Stimulated activated effector memory CD8-positive, alpha-beta T cell treated with anti-CD3 and anti-CD28 coated beads, Interleukin-12 subunit alpha, Interleukin-12 subunit beta, amount 100 ng/mL, for 72 hours (primary cell): ENCODE measurements at regions not wholly inside any gene's neighbourhood (a gene's known extent, or its start where the extent isn't known, plus 50 kb on each side); places are given as distances from the start of the nearest gene placed in this dataset.
A peak's percentile ranks its signal among the peaks of the same experiment; 100 is the strongest.

Experiments used
- ATAC-seq: fragments of 150-1000 bp; cut with Tn5 transposase; 2 replicates; pipeline ENCODE4 v1.10.0; 2021
- DNase-seq, 2 donors: peaks; one replicate each; pipeline ENCODE4 v3.0.0; 2021 to 2022; ENCODE audit warnings: low spot score in 2 of 2
- H3K27ac Mint-ChIP-seq: one replicate; pipeline ENCODE4 v1.8.0; 2022; ENCODE audit warnings: mild to moderate bottlenecking, mixed read lengths
- H3K36me3 Mint-ChIP-seq: one replicate; pipeline ENCODE4 v1.8.0; 2022; ENCODE audit warnings: mild to moderate bottlenecking, mixed read lengths
- H3K4me1 Mint-ChIP-seq: one replicate; pipeline ENCODE4 v1.8.0; 2022; ENCODE audit warnings: mixed read lengths
- H3K4me3 Mint-ChIP-seq: one replicate; pipeline ENCODE4 v1.8.0; 2022; ENCODE audit warnings: mild to moderate bottlenecking, mixed read lengths
- H3K9me3 Mint-ChIP-seq: one replicate; pipeline ENCODE4 v1.8.0; 2022; ENCODE audit warnings: mixed read lengths

- no peak for ATAC-seq
- DNase-seq = no peak
- H3K4me1 Mint-ChIP-seq = no peaks in the 10 kb centered on the region
- no peaks in the 10 kb centered on the region for H3K36me3 Mint-ChIP-seq
- H3K4me3 Mint-ChIP-seq = no peak overlapping the region
- no peak overlapping the region for H3K27ac Mint-ChIP-seq
- H3K9me3 Mint-ChIP-seq = no peaks in the 10 kb centered on the region
These were observed 53.3 kb downstream of the FOXD1 start for GRCh38 chr5:73395256-73395655.

- no peak for ATAC-seq
- no peak overlapping the region for H3K27ac Mint-ChIP-seq
These were observed 54.0 kb downstream of the FOXD1 start for GRCh38 chr5:73394610-73395009.

GRCh38 chr5:73393611-73394489, 54.7 kb downstream of the FOXD1 start:
- DNase-seq (no peak), ATAC-seq (no peak)
- H3K36me3 Mint-ChIP-seq = no peaks in the 10 kb centered on the region
- no peak overlapping the region for H3K4me3 Mint-ChIP-seq
- H3K4me1 Mint-ChIP-seq = no peaks in the 10 kb centered on the region
- H3K9me3 Mint-ChIP-seq = no peaks in the 10 kb centered on the region
- H3K27ac Mint-ChIP-seq = no peak overlapping the region

More at GRCh38 chr5:73394610-73395009, 54.0 kb downstream of the FOXD1 start:
- Mint-ChIP-seq H3K4me1 (no peaks in the 10 kb centered on the region), H3K9me3 (no peaks in the 10 kb centered on the region), H3K4me3 (no peak overlapping the region), H3K36me3 (no peaks in the 10 kb centered on the region)
- no peak for DNase-seq

DNA sequence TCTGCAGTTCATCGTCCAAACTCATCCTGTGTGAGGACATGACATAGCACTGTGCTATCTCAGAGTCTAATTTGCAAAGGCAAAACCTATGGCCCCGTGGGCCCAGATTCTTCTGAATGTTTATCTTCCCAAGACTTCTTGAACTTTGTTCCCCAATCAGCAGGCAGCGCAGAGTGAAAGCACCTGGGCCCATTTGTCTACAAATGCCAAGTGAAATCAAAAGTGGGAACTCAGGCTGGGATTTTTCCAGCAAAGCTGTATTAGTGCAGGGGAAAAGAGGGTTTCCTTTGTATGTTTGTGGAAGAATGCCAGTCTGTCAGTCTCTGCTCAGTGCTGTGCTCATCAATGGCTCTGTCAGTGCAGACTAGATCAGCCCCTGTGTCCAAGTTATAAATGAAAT, 55.8 kb downstream of the FOXD1 start:
- DNase-seq (no peak), ATAC-seq (no peak)
- H3K9me3 Mint-ChIP-seq = no peaks in the 10 kb centered on the region
- peaks cover 7% of the 10 kb centered on the region for H3K4me1 Mint-ChIP-seq
- H3K4me3 Mint-ChIP-seq = no peak overlapping the region
- no peaks in the 10 kb centered on the region for H3K36me3 Mint-ChIP-seq
- H3K27ac Mint-ChIP-seq = no peak overlapping the region

DNA sequence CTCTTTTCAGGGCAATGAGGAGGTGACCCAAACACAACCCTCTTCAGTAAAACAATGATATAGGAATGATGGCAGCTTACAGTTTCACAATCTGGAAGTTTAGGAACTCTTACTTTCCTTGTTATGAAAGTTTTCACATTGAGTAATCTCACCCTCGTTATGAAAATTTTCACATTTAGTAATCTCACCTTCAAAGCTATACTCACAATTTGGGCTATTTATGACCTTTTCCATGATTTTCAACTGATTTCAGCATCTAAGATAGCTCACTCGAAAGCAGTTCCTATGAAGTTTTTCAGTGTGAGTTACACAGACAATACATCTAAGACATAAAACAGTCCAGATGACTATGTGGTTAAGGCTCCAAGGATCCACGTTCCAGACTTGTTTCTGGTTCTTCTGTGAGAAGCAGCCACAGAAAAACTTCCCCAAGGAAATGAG, 57.1 kb downstream of the FOXD1 start:
- no peak for DNase-seq
- Mint-ChIP-seq H3K4me3 (no peak overlapping the region), H3K9me3 (no peaks in the 10 kb centered on the region), H3K4me1 (peaks cover 18% of the 10 kb centered on the region), H3K27ac (no peak overlapping the region), H3K36me3 (no peaks in the 10 kb centered on the region)
- no peak for ATAC-seq

GRCh38 chr5:73390972-73391371, 57.6 kb downstream of the FOXD1 start:
- Mint-ChIP-seq H3K36me3 (no peaks in the 10 kb centered on the region), H3K4me3 (no peak overlapping the region), H3K4me1 (peaks cover 23% of the 10 kb centered on the region), H3K9me3 (no peaks in the 10 kb centered on the region), H3K27ac (no peak overlapping the region)
- DNase-seq = no peak
- ATAC-seq = no peak

DNA sequence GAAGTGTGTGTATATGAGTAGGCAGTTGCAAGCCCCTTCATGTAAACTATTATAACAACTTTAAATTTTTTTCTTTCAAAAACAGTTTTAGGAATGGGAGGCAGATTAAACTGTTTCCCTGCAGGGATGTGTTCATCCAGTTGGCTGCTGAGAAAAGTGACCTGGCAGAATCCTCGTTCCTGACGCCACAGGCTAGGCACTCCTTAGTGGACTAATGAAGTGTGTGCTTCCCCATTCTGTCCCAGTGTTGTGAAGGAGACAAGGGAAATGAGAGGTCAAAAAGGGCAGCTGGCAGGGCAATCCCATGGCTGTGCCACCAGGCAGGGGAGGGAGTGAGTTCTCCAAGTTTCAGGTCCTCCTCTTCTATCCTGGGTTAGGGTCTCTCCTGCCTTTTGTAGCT, 59.8 kb downstream of the FOXD1 start:
- peaks cover 14% of the 10 kb centered on the region for H3K9me3 Mint-ChIP-seq
- H3K36me3 Mint-ChIP-seq = peaks cover 6% of the 10 kb centered on the region
- peaks cover 23% of the 10 kb centered on the region for H3K4me1 Mint-ChIP-seq
- DNase-seq (no peak), ATAC-seq (no peak)
- no peak overlapping the region for H3K27ac Mint-ChIP-seq
- H3K4me3 Mint-ChIP-seq = no peak overlapping the region

GRCh38 chr5:73388306-73388684, 60.3 kb downstream of the FOXD1 start:
- peaks cover 6% of the 10 kb centered on the region for H3K36me3 Mint-ChIP-seq
- DNase-seq (no peak), ATAC-seq (no peak)
- H3K4me1 Mint-ChIP-seq = peaks cover 23% of the 10 kb centered on the region
- peaks cover 14% of the 10 kb centered on the region for H3K9me3 Mint-ChIP-seq
- H3K4me3 Mint-ChIP-seq = no peak overlapping the region
- no peak overlapping the region for H3K27ac Mint-ChIP-seq

- no peak for DNase-seq
- Mint-ChIP-seq H3K36me3 (peaks cover 6% of the 10 kb centered on the region), H3K4me3 (peak overlapping the region; percentile 16), H3K4me1 (peaks cover 23% of the 10 kb centered on the region), H3K27ac (no peak overlapping the region), H3K9me3 (peaks cover 14% of the 10 kb centered on the region)
- ATAC-seq = peak; percentile 61
These were observed 60.8 kb downstream of the FOXD1 start for GRCh38 chr5:73387601-73388305.

- peaks cover 23% of the 10 kb centered on the region for H3K4me1 Mint-ChIP-seq
- DNase-seq (no peak), ATAC-seq (peak; percentile 67)
- peak overlapping the region; percentile 16 for H3K4me3 Mint-ChIP-seq
- H3K27ac Mint-ChIP-seq = no peak overlapping the region
- peaks cover 6% of the 10 kb centered on the region for H3K36me3 Mint-ChIP-seq
- peaks cover 14% of the 10 kb centered on the region for H3K9me3 Mint-ChIP-seq
These were observed 61.4 kb downstream of the FOXD1 start for GRCh38 chr5:73387149-73387591.

DNA sequence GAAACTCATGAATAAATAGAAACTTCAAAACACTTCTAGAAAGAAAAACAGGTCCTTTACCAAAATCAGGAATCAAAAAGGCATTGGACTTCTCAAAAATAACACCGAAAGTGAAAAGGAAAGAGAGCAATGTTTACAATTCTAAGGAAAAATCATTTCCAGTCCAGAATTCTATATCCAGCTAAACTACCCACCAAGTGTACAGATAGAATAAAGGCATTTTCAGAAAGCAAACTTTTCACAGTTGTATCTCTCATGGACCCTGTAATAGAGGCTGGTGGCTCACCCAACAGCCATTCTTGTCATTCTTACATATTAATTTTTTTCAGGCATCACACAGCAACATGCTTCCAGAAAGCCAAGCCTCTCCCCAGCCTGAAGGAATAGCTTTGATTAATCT, 63.7 kb downstream of the FOXD1 start:
- Mint-ChIP-seq H3K4me1 (peaks cover 35% of the 10 kb centered on the region), H3K27ac (no peak overlapping the region), H3K36me3 (peaks cover 6% of the 10 kb centered on the region), H3K9me3 (peaks cover 14% of the 10 kb centered on the region), H3K4me3 (no peak overlapping the region)
- ATAC-seq (no peak), DNase-seq (no peak)

DNA sequence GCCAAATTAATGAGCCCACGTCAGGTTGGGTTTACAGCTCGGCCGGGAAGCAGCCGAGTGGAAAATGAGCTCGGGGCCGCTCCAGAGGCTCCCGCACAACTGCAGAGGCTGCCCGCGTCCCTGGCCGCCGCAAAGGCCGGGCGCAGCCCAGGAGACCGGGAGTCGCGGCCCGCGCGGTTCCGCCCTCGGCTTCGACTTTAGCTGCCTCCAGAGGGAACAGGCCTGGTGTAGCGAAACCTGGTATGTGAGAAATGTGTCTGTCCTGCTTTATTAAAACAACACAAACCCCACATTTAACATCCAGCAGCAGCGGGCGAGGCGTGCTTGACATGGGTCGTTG, 66.2 kb downstream of the FOXD1 start:
- Mint-ChIP-seq H3K4me1 (peaks cover 26% of the 10 kb centered on the region), H3K4me3 (no peak overlapping the region), H3K36me3 (peaks cover 6% of the 10 kb centered on the region), H3K27ac (no peak overlapping the region), H3K9me3 (peaks cover 14% of the 10 kb centered on the region)
- DNase-seq = no peak
- no peak for ATAC-seq

DNA sequence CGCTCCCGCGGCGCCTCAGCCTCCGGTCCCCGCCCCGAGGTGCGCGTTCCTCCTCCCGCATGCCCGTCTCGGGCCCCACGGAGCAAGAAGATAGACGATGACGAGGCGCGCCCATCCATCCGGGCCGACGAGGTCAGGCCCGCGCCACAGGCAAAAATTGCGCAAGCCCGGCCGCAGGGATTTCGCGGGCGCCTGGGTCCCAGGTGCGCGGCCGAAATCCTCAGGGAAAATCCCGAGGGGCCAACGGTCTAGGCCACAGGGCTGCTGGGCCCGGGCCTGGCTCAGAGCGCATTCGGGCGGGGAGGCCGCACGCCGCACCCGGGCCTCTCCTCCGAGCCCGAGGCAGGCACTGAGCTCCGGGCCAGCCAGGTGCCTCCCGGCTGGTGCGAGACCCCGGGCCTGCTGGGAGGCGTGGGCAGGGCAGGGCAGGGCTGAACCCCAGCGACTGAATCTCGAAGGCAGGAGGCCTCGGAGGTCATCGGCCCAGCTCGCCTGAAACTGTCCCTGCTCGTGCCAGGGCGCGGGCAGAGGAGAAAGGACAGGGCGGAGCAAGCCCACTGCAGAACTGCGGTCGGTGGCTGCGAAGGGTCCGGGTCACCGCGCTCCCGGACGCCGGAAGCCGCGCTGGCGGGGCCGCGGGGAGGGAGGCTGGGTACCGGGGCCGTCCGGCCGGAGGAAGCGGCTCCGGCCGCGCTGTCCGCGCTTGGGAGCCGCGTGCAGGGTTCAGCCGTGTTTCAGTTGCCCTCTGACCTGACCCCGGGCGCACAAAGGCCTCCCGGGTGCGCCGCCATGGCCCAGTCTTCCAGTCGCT, 66.8 kb downstream of the FOXD1 start:
- H3K27ac Mint-ChIP-seq = no peak overlapping the region
- peaks cover 22% of the 10 kb centered on the region for H3K4me1 Mint-ChIP-seq
- ATAC-seq = peak; percentile 21
- peaks cover 14% of the 10 kb centered on the region for H3K9me3 Mint-ChIP-seq
- peak overlapping the region; percentile 38 for H3K4me3 Mint-ChIP-seq
- no peak for DNase-seq
- peaks cover 6% of the 10 kb centered on the region for H3K36me3 Mint-ChIP-seq

- no peak for DNase-seq
- peak overlapping the region; percentile 38 for H3K4me3 Mint-ChIP-seq
- peaks cover 14% of the 10 kb centered on the region for H3K9me3 Mint-ChIP-seq
- H3K27ac Mint-ChIP-seq = no peak overlapping the region
- no peak for ATAC-seq
- H3K36me3 Mint-ChIP-seq = peaks cover 6% of the 10 kb centered on the region
- H3K4me1 Mint-ChIP-seq = peaks cover 14% of the 10 kb centered on the region
These were observed 67.6 kb downstream of the FOXD1 start for GRCh38 chr5:73380710-73381589.
